OCI-LY1 (cell line): ENCODE measurements at regions not wholly inside any gene's neighbourhood (a gene's known extent, or its start where the extent isn't known, plus 50 kb on each side); places are given as distances from the start of the nearest gene placed in this dataset.

Experiments used
- H2AFZ ChIP-seq: fragments of 200-600 bp; sonication (generic), shearing (Covaris generic); 2 replicates; pipeline ENCODE4 v1.6.0; 2014; ENCODE audit warnings: antibody characterized with exemption, mild to moderate bottlenecking, low read length
- H3F3A ChIP-seq: fragments of 200-600 bp; sonication (generic), shearing (Covaris generic); 2 replicates; pipeline ENCODE4 v1.6.0; 2014; ENCODE audit warnings: mild to moderate bottlenecking, antibody characterized with exemption, low read length, moderate library complexity; ENCODE audit not compliant: insufficient read depth
- H3K27ac ChIP-seq: fragments of 200-600 bp; sonication (generic); 2 replicates; pipeline ENCODE4 v1.5.1; 2014; ENCODE audit warnings: low read length, mixed run types, mild to moderate bottlenecking, low read depth; ENCODE audit not compliant: poor library complexity, severe bottlenecking
- H3K27me3 ChIP-seq: fragments of 200-600 bp; sonication (generic); 2 replicates; pipeline ENCODE4 v1.6.0; 2014; ENCODE audit warnings: antibody characterized with exemption, mild to moderate bottlenecking, low read length, moderate library complexity; ENCODE audit not compliant: insufficient read depth
- H3K36me3 ChIP-seq: fragments of 200-600 bp; sonication (generic); 2 replicates; pipeline ENCODE4 v1.6.1; 2014; ENCODE audit warnings: mild to moderate bottlenecking, antibody characterized with exemption, low read length, moderate library complexity, mixed read lengths; ENCODE audit not compliant: insufficient read depth
- H3K4me1 ChIP-seq: fragments of 200-600 bp; sonication (generic); 2 replicates; pipeline ENCODE4 v1.5.1; 2014; ENCODE audit warnings: mild to moderate bottlenecking, low read length, moderate library complexity; ENCODE audit not compliant: insufficient read depth, severe bottlenecking
- H3K4me2 ChIP-seq: fragments of 200-600 bp; sonication (generic), shearing (Covaris generic); 2 replicates; pipeline ENCODE4 v1.6.1; 2014; ENCODE audit warnings: low read length
- H3K4me3 ChIP-seq: fragments of 200-600 bp; sonication (generic); 2 replicates; pipeline ENCODE4 v1.5.1; 2014; ENCODE audit warnings: low read length, low read depth, mild to moderate bottlenecking, mixed read lengths; ENCODE audit not compliant: poor library complexity, severe bottlenecking
- H3K79me2 ChIP-seq: fragments of 200-600 bp; shearing (Covaris generic); 2 replicates; pipeline ENCODE4 v1.6.1; 2016; ENCODE audit warnings: mixed run types, low read length, mixed read lengths; ENCODE audit not compliant: insufficient read depth
- H3K9ac ChIP-seq: fragments of 200-600 bp; sonication (generic), shearing (Covaris generic); 2 replicates; pipeline ENCODE4 v1.6.1; 2014; ENCODE audit warnings: mild to moderate bottlenecking, low read length, mixed read lengths
- H3K9me2 ChIP-seq: fragments of 200-600 bp; sonication (generic), shearing (Covaris generic); 2 replicates; pipeline ENCODE4 v1.6.1; 2014; ENCODE audit warnings: low read depth, mild to moderate bottlenecking, low read length, mixed read lengths
- H3K9me3 ChIP-seq: fragments of 200-600 bp; shearing (Covaris generic); 2 replicates; pipeline ENCODE4 v1.6.1; 2014; ENCODE audit warnings: low read length, mixed read lengths
- H4K20me1 ChIP-seq: fragments of 200-600 bp; sonication (generic), shearing (Covaris generic); 2 replicates; pipeline ENCODE4 v1.6.0; 2016; ENCODE audit warnings: mild to moderate bottlenecking, low read length; ENCODE audit not compliant: insufficient read depth
- CTCF ChIP-seq: fragments of 200-600 bp; sonication (generic), shearing (Covaris generic); IDR thresholded peaks from 2 replicates; pipeline ENCODE4 v1.5.1; 2017; ENCODE audit warnings: mild to moderate bottlenecking, antibody characterized with exemption, low read length, moderate library complexity, mixed read lengths
- EZH2 ChIP-seq: fragments of 200-600 bp; sonication (generic), shearing (Covaris generic); IDR thresholded peaks from 2 replicates; pipeline ENCODE4 v1.8.0; 2017; ENCODE audit warnings: borderline replicate concordance, mixed run types, mild to moderate bottlenecking, antibody characterized with exemption, low read length, moderate library complexity, mixed read lengths

GRCh38 chr3:187618722-187619121 is 51.5 kb downstream of the SST start:
- no peak overlapping the region for H3K27ac ChIP-seq
- no peak for TF ChIP-seq EZH2
- peaks cover 7% of the 10 kb centered on the region; the same call in 1 of the 2 replicates for H3K27me3 ChIP-seq
- H3F3A ChIP-seq, result no peaks in the 10 kb centered on the region
- H3K36me3 ChIP-seq, result no peaks in the 10 kb centered on the region
- no peak overlapping the region for H3K4me2 ChIP-seq
- no peak overlapping the region for H3K4me3 ChIP-seq
- no peaks in the 10 kb centered on the region for H3K9me3 ChIP-seq
- no peaks in the 10 kb centered on the region for H3K79me2 ChIP-seq
- no peak overlapping the region for H2AFZ ChIP-seq
- no peaks in the 10 kb centered on the region for H3K9me2 ChIP-seq
- H3K9ac ChIP-seq, result no peak overlapping the region
- H3K4me1 ChIP-seq, result no peaks in the 10 kb centered on the region
- H4K20me1 ChIP-seq, result no peaks in the 10 kb centered on the region

- Histone ChIP-seq H2AFZ (no peak overlapping the region), H3K9me3 (no peaks in the 10 kb centered on the region), H3K27me3 (no peaks in the 10 kb centered on the region; the same call in 1 of the 2 replicates), H3K9me2 (no peaks in the 10 kb centered on the region), H3K9ac (no peak overlapping the region), H4K20me1 (no peaks in the 10 kb centered on the region), H3K4me2 (no peak overlapping the region), H3K27ac (no peak overlapping the region), H3K36me3 (no peaks in the 10 kb centered on the region), H3K79me2 (no peaks in the 10 kb centered on the region), H3F3A (no peaks in the 10 kb centered on the region), H3K4me3 (no peak overlapping the region), H3K4me1 (no peaks in the 10 kb centered on the region)
- TF ChIP-seq EZH2, result no peak
- no peak for TF ChIP-seq CTCF
Measured at GRCh38 chr3:187617213-187617612, 53.0 kb downstream of the SST start.

GRCh38 chr3:187616307-187616972 is 53.8 kb downstream of the SST start:
- no peaks in the 10 kb centered on the region for H3K36me3 ChIP-seq
- H3K9me3 ChIP-seq, result no peaks in the 10 kb centered on the region
- H3K4me3 ChIP-seq, result no peak overlapping the region
- no peaks in the 10 kb centered on the region for H3F3A ChIP-seq
- H4K20me1 ChIP-seq, result no peaks in the 10 kb centered on the region
- H3K27me3 ChIP-seq, result no peaks in the 10 kb centered on the region; the same call in 1 of the 2 replicates
- TF ChIP-seq EZH2, result no peak
- TF ChIP-seq CTCF, result peak; percentile 81
- H3K4me1 ChIP-seq, result no peaks in the 10 kb centered on the region
- no peaks in the 10 kb centered on the region for H3K9me2 ChIP-seq
- H3K4me2 ChIP-seq, result no peak overlapping the region
- no peak overlapping the region for H3K27ac ChIP-seq
- no peaks in the 10 kb centered on the region for H3K79me2 ChIP-seq
- H3K9ac ChIP-seq, result no peak overlapping the region
- no peak overlapping the region for H2AFZ ChIP-seq

- Histone ChIP-seq H3K4me1 (no peaks in the 10 kb centered on the region), H2AFZ (no peak overlapping the region), H3K4me2 (no peak overlapping the region), H3F3A (no peaks in the 10 kb centered on the region), H3K27me3 (no peaks in the 10 kb centered on the region; the same call in 1 of the 2 replicates), H3K9ac (no peak overlapping the region), H4K20me1 (no peaks in the 10 kb centered on the region), H3K27ac (no peak overlapping the region), H3K9me2 (no peaks in the 10 kb centered on the region), H3K9me3 (no peaks in the 10 kb centered on the region), H3K36me3 (no peaks in the 10 kb centered on the region), H3K4me3 (no peak overlapping the region), H3K79me2 (no peaks in the 10 kb centered on the region)
- TF ChIP-seq EZH2 (no peak), CTCF (no peak)
Measured at GRCh38 chr3:187615630-187616029, 54.6 kb downstream of the SST start.
